Panc1 (cell line): ENCODE measurements at regions not wholly inside any gene's neighbourhood (a gene's known extent, or its start where the extent isn't known, plus 50 kb on each side); places are given as distances from the start of the nearest gene placed in this dataset.

ENCODE experiments used
- POLR2AphosphoS5 ChIP-seq: IDR thresholded peaks from 2 replicates; pipeline ENCODE4 v1.6.1; 2012; ENCODE audit warnings: mild to moderate bottlenecking, low read depth, low read length, moderate library complexity
- TCF7L2 ChIP-seq: IDR thresholded peaks from 2 replicates; pipeline ENCODE4 v1.6.1; 2011; ENCODE audit warnings: mild to moderate bottlenecking, low read depth, low read length, inconsistent platforms
- TF ChIP-seq, protein P1 (sequence below): fragments of 450-650 bp; IDR thresholded peaks from 2 replicates; pipeline ENCODE4 v1.5.1; 2017; ENCODE audit warnings: mild to moderate bottlenecking

DNA sequence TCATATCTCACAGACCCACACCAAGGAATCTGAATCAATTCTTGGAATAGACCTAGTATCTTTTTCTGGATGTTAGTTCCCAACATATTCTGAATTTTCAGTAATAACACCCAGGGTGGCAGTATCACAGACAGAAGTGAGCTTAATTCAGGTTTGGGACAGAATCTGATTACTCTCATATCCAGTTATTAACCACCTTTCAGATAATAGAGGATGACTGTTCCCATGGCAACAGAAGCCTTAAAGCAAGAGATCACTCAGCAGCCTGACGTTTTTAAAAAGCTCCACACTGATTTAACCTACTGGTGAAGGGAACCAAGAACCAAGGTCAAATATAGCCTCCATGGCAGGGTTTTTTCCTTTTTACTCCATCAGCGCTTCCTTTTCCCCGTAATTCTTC, 68.4 kb downstream of the ACTBL2 start:
- TF ChIP-seq, protein P1, sequence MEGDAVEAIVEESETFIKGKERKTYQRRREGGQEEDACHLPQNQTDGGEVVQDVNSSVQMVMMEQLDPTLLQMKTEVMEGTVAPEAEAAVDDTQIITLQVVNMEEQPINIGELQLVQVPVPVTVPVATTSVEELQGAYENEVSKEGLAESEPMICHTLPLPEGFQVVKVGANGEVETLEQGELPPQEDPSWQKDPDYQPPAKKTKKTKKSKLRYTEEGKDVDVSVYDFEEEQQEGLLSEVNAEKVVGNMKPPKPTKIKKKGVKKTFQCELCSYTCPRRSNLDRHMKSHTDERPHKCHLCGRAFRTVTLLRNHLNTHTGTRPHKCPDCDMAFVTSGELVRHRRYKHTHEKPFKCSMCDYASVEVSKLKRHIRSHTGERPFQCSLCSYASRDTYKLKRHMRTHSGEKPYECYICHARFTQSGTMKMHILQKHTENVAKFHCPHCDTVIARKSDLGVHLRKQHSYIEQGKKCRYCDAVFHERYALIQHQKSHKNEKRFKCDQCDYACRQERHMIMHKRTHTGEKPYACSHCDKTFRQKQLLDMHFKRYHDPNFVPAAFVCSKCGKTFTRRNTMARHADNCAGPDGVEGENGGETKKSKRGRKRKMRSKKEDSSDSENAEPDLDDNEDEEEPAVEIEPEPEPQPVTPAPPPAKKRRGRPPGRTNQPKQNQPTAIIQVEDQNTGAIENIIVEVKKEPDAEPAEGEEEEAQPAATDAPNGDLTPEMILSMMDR, result no peak
- no peak for TF ChIP-seq POLR2AphosphoS5
- TF ChIP-seq TCF7L2, result no peak
